ENCODE measurements at regions not wholly inside any gene's neighbourhood (a gene's known extent, or its start where the extent isn't known, plus 50 kb on each side); places are given as distances from the start of the nearest gene placed in this dataset.

GRCh38 chr6:147133669-147134068, 70.5 kb upstream of the STXBP5 start:
- H3K9ac ChIP-seq (ENCODE audit: low read length), result no peak overlapping the region
- no peak overlapping the region for H3K4me3 ChIP-seq (ENCODE audit: low read depth, low read length)
- no peaks in the 10 kb centered on the region for H3K36me3 ChIP-seq (ENCODE audit: control insufficient read depth, insufficient read depth, low read length)
- no peaks in the 10 kb centered on the region for H3K9me3 ChIP-seq (ENCODE audit: control insufficient read depth, insufficient read depth, low read depth, low read length)
- H3K4me1 ChIP-seq (ENCODE audit: control insufficient read depth, insufficient read depth, low read length), result peaks cover 17% of the 10 kb centered on the region; the same call in 1 of the 2 replicates
- no peak overlapping the region for H3K27ac ChIP-seq (ENCODE audit: low read depth, low read length)
- no peaks in the 10 kb centered on the region for H3K27me3 ChIP-seq (ENCODE audit: control insufficient read depth, insufficient read depth, low read length)

GRCh38 chr6:147135211-147135681, 69.0 kb upstream of the STXBP5 start:
- no peaks in the 10 kb centered on the region for H3K36me3 ChIP-seq (ENCODE audit: control insufficient read depth, insufficient read depth, low read length)
- no peak overlapping the region for H3K9ac ChIP-seq (ENCODE audit: low read length)
- H3K27ac ChIP-seq (ENCODE audit: low read depth, low read length), result no peak overlapping the region
- H3K4me1 ChIP-seq (ENCODE audit: control insufficient read depth, insufficient read depth, low read length), result peaks cover 17% of the 10 kb centered on the region; the same call in 1 of the 2 replicates
- no peak overlapping the region for H3K4me3 ChIP-seq (ENCODE audit: low read depth, low read length)
- no peaks in the 10 kb centered on the region for H3K27me3 ChIP-seq (ENCODE audit: control insufficient read depth, insufficient read depth, low read length)
- no peaks in the 10 kb centered on the region for H3K9me3 ChIP-seq (ENCODE audit: control insufficient read depth, insufficient read depth, low read depth, low read length)

GRCh38 chr6:147136057-147136456, 68.2 kb upstream of the STXBP5 start:
- Histone ChIP-seq H3K27me3 (ENCODE audit: control insufficient read depth, insufficient read depth, low read length) (no peaks in the 10 kb centered on the region), H3K4me1 (ENCODE audit: control insufficient read depth, insufficient read depth, low read length) (peaks cover 17% of the 10 kb centered on the region; the same call in 1 of the 2 replicates), H3K4me3 (ENCODE audit: low read depth, low read length) (no peak overlapping the region), H3K36me3 (ENCODE audit: control insufficient read depth, insufficient read depth, low read length) (no peaks in the 10 kb centered on the region), H3K9me3 (ENCODE audit: control insufficient read depth, insufficient read depth, low read depth, low read length) (no peaks in the 10 kb centered on the region), H3K9ac (ENCODE audit: low read length) (no peak overlapping the region), H3K27ac (ENCODE audit: low read depth, low read length) (no peak overlapping the region)

- H3K27ac ChIP-seq (ENCODE audit: low read depth, low read length), result no peak overlapping the region
- H3K9me3 ChIP-seq (ENCODE audit: control insufficient read depth, insufficient read depth, low read depth, low read length), result no peaks in the 10 kb centered on the region
- peaks cover 8% of the 10 kb centered on the region; the same call in 1 of the 2 replicates for H3K4me1 ChIP-seq (ENCODE audit: control insufficient read depth, insufficient read depth, low read length)
Measured at GRCh38 chr6:147137986-147138385, 66.2 kb upstream of the STXBP5 start.

GRCh38 chr6:147138835-147139234, 65.4 kb upstream of the STXBP5 start:
- no peak overlapping the region for H3K4me3 ChIP-seq (ENCODE audit: low read depth, low read length)
- H3K27me3 ChIP-seq (ENCODE audit: control insufficient read depth, insufficient read depth, low read length), result no peaks in the 10 kb centered on the region
- no peak overlapping the region for H3K27ac ChIP-seq (ENCODE audit: low read depth, low read length)
- peaks cover 8% of the 10 kb centered on the region; the same call in 1 of the 2 replicates for H3K4me1 ChIP-seq (ENCODE audit: control insufficient read depth, insufficient read depth, low read length)
- H3K9me3 ChIP-seq (ENCODE audit: control insufficient read depth, insufficient read depth, low read depth, low read length), result no peaks in the 10 kb centered on the region
- no peaks in the 10 kb centered on the region for H3K36me3 ChIP-seq (ENCODE audit: control insufficient read depth, insufficient read depth, low read length)
- H3K9ac ChIP-seq (ENCODE audit: low read length), result no peak overlapping the region

More at GRCh38 chr6:147137986-147138385, 66.2 kb upstream of the STXBP5 start:
- Histone ChIP-seq H3K4me3 (ENCODE audit: low read depth, low read length) (no peak overlapping the region), H3K27me3 (ENCODE audit: control insufficient read depth, insufficient read depth, low read length) (no peaks in the 10 kb centered on the region), H3K9ac (ENCODE audit: low read length) (no peak overlapping the region), H3K36me3 (ENCODE audit: control insufficient read depth, insufficient read depth, low read length) (no peaks in the 10 kb centered on the region)

- Histone ChIP-seq H3K4me1 (ENCODE audit: control insufficient read depth, insufficient read depth, low read length) (no peaks in the 10 kb centered on the region), H3K27me3 (ENCODE audit: control insufficient read depth, insufficient read depth, low read length) (no peaks in the 10 kb centered on the region), H3K9me3 (ENCODE audit: control insufficient read depth, insufficient read depth, low read depth, low read length) (no peaks in the 10 kb centered on the region)
Measured at GRCh38 chr6:147141711-147142308, 62.4 kb upstream of the STXBP5 start.

GRCh38 chr6:147142684-147143245, 61.5 kb upstream of the STXBP5 start:
- no peak overlapping the region for H3K9ac ChIP-seq (ENCODE audit: low read length)
- H3K27me3 ChIP-seq (ENCODE audit: control insufficient read depth, insufficient read depth, low read length), result no peaks in the 10 kb centered on the region
- no peaks in the 10 kb centered on the region for H3K9me3 ChIP-seq (ENCODE audit: control insufficient read depth, insufficient read depth, low read depth, low read length)
- no peak overlapping the region for H3K27ac ChIP-seq (ENCODE audit: low read depth, low read length)
- no peaks in the 10 kb centered on the region for H3K4me1 ChIP-seq (ENCODE audit: control insufficient read depth, insufficient read depth, low read length)
- no peaks in the 10 kb centered on the region for H3K36me3 ChIP-seq (ENCODE audit: control insufficient read depth, insufficient read depth, low read length)
- H3K4me3 ChIP-seq (ENCODE audit: low read depth, low read length), result no peak overlapping the region

More at GRCh38 chr6:147141711-147142308, 62.4 kb upstream of the STXBP5 start:
- Histone ChIP-seq H3K4me3 (ENCODE audit: low read depth, low read length) (no peak overlapping the region), H3K9ac (ENCODE audit: low read length) (no peak overlapping the region), H3K27ac (ENCODE audit: low read depth, low read length) (no peak overlapping the region), H3K36me3 (ENCODE audit: control insufficient read depth, insufficient read depth, low read length) (no peaks in the 10 kb centered on the region)

- H3K9ac ChIP-seq (ENCODE audit: low read length), result no peak overlapping the region
- H3K36me3 ChIP-seq (ENCODE audit: control insufficient read depth, insufficient read depth, low read length), result no peaks in the 10 kb centered on the region
- H3K4me3 ChIP-seq (ENCODE audit: low read depth, low read length), result no peak overlapping the region
- no peaks in the 10 kb centered on the region for H3K27me3 ChIP-seq (ENCODE audit: control insufficient read depth, insufficient read depth, low read length)
- H3K27ac ChIP-seq (ENCODE audit: low read depth, low read length), result no peak overlapping the region
- no peaks in the 10 kb centered on the region for H3K4me1 ChIP-seq (ENCODE audit: control insufficient read depth, insufficient read depth, low read length)
- no peaks in the 10 kb centered on the region for H3K9me3 ChIP-seq (ENCODE audit: control insufficient read depth, insufficient read depth, low read depth, low read length)
Measured at GRCh38 chr6:147149092-147149491, 55.1 kb upstream of the STXBP5 start.

- no peaks in the 10 kb centered on the region for H3K9me3 ChIP-seq (ENCODE audit: control insufficient read depth, insufficient read depth, low read depth, low read length)
- H3K9ac ChIP-seq (ENCODE audit: low read length), result no peak overlapping the region
Measured at GRCh38 chr6:147149826-147150225, 54.4 kb upstream of the STXBP5 start.

GRCh38 chr6:147150293-147150692, 53.9 kb upstream of the STXBP5 start:
- no peaks in the 10 kb centered on the region for H3K9me3 ChIP-seq (ENCODE audit: control insufficient read depth, insufficient read depth, low read depth, low read length)
- no peaks in the 10 kb centered on the region for H3K4me1 ChIP-seq (ENCODE audit: control insufficient read depth, insufficient read depth, low read length)
- no peak overlapping the region for H3K4me3 ChIP-seq (ENCODE audit: low read depth, low read length)
- H3K9ac ChIP-seq (ENCODE audit: low read length), result no peak overlapping the region
- H3K36me3 ChIP-seq (ENCODE audit: control insufficient read depth, insufficient read depth, low read length), result no peaks in the 10 kb centered on the region
- no peaks in the 10 kb centered on the region for H3K27me3 ChIP-seq (ENCODE audit: control insufficient read depth, insufficient read depth, low read length)
- no peak overlapping the region for H3K27ac ChIP-seq (ENCODE audit: low read depth, low read length)

More at GRCh38 chr6:147149826-147150225, 54.4 kb upstream of the STXBP5 start:
- H3K27ac ChIP-seq (ENCODE audit: low read depth, low read length), result no peak overlapping the region
- H3K27me3 ChIP-seq (ENCODE audit: control insufficient read depth, insufficient read depth, low read length), result no peaks in the 10 kb centered on the region
- no peaks in the 10 kb centered on the region for H3K36me3 ChIP-seq (ENCODE audit: control insufficient read depth, insufficient read depth, low read length)
- no peak overlapping the region for H3K4me3 ChIP-seq (ENCODE audit: low read depth, low read length)
- H3K4me1 ChIP-seq (ENCODE audit: control insufficient read depth, insufficient read depth, low read length), result no peaks in the 10 kb centered on the region

All from HUES6 (cell line).